HepG2 (cell line): ENCODE measurements at regions not wholly inside any gene's neighbourhood (a gene's known extent, or its start where the extent isn't known, plus 50 kb on each side); places are given as distances from the start of the nearest gene placed in this dataset.

ENCODE experiments used
- BHLHE40 ChIP-seq: IDR thresholded peaks from 2 replicates; pipeline ENCODE4 v1.6.1; 2011; ENCODE audit warnings: low read length, improper control_type of control experiment
- CHD4 ChIP-seq: fragments of 200-600 bp; sonication (generic); IDR thresholded peaks from 2 replicates; pipeline ENCODE4 v1.7.0; 2017; ENCODE audit warnings: mild to moderate bottlenecking, low read length, borderline replicate concordance
- CREB3 ChIP-seq: sonication (generic); formaldehyde crosslinking; IDR thresholded peaks from 2 replicates; pipeline ENCODE4 v1.5.0; 2020; ENCODE audit warnings: missing genetic modification reagents
- CTCF ChIP-seq: sonication (generic); formaldehyde crosslinking; IDR thresholded peaks from 2 replicates; pipeline ENCODE4 v1.5.0; 2020; ENCODE audit warnings: mild to moderate bottlenecking, missing genetic modification reagents, moderate library complexity
- MBD4 ChIP-seq: IDR thresholded peaks from 2 replicates; pipeline ENCODE4 v1.6.1; 2012; ENCODE audit warnings: low read length, inconsistent platforms, borderline replicate concordance
- POLR2A ChIP-seq, 2 experiments: IDR thresholded peaks; 2 replicates each; pipeline ENCODE4 v1.6.1; 2011; ENCODE audit warnings: low read depth in 2 of 2, low read length in 2 of 2, mild to moderate bottlenecking in 1 of 2, moderate library complexity in 1 of 2; ENCODE audit not compliant: insufficient read depth in 1 of 2
- RFXANK ChIP-seq: IDR thresholded peaks from 2 replicates; pipeline ENCODE4 v1.6.1; 2016
- ZBTB40 ChIP-seq, 2 experiments: fragments of 450-650 bp in 1 of 2; sonication (generic) in 1 of 2; formaldehyde crosslinking in 1 of 2; IDR thresholded peaks; 2 replicates each; pipeline versions ENCODE4 v1.6.1 to v1.8.0; 2016 to 2022; ENCODE audit warnings: antibody characterized with exemption in 1 of 2, mild to moderate bottlenecking in 1 of 2, missing genetic modification reagents in 1 of 2
- TF ChIP-seq, protein P1 (sequence below): sonication (generic); formaldehyde crosslinking; IDR thresholded peaks from 2 replicates; pipeline ENCODE4 v1.5.1; 2020; ENCODE audit warnings: mild to moderate bottlenecking, missing genetic modification reagents, moderate library complexity
- TF ChIP-seq, protein P2 (sequence below): sonication (generic); formaldehyde crosslinking; IDR thresholded peaks from 2 replicates; pipeline ENCODE4 v1.4.0; 2020; ENCODE audit warnings: missing genetic modification reagents

GRCh38 chr10:85151506-85151905, 823.1 kb downstream of the CCSER2 start:
- TF ChIP-seq CREB3 (CRISPR knock-in tag) (no peak), ZBTB40 (IDR thresholded peaks at IDR 0.05) (no peak), ZBTB40 (CRISPR knock-in tag; IDR thresholded peaks at IDR 0.05) (no peak), POLR2A (IDR thresholded peaks at IDR 0.05; ENCODE audit: insufficient read depth in 1 of 2, low read depth in 2 of 2, low read length in 2 of 2) (no peak), CHD4 (no peak), BHLHE40 (no peak), CTCF (CRISPR knock-in tag) (no peak), MBD4 (no peak), RFXANK (CRISPR knock-in tag) (no peak)
- TF ChIP-seq, protein P1, sequence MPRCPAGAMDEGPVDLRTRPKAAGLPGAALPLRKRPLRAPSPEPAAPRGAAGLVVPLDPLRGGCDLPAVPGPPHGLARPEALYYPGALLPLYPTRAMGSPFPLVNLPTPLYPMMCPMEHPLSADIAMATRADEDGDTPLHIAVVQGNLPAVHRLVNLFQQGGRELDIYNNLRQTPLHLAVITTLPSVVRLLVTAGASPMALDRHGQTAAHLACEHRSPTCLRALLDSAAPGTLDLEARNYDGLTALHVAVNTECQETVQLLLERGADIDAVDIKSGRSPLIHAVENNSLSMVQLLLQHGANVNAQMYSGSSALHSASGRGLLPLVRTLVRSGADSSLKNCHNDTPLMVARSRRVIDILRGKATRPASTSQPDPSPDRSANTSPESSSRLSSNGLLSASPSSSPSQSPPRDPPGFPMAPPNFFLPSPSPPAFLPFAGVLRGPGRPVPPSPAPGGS (CRISPR knock-in tag), result no peak
- TF ChIP-seq, protein P2, sequence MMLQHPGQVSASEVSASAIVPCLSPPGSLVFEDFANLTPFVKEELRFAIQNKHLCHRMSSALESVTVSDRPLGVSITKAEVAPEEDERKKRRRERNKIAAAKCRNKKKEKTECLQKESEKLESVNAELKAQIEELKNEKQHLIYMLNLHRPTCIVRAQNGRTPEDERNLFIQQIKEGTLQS (CRISPR knock-in tag), result no peak
